ENCODE measurements at regions not wholly inside any gene's neighbourhood (a gene's known extent, or its start where the extent isn't known, plus 50 kb on each side); places are given as distances from the start of the nearest gene placed in this dataset.

DNA sequence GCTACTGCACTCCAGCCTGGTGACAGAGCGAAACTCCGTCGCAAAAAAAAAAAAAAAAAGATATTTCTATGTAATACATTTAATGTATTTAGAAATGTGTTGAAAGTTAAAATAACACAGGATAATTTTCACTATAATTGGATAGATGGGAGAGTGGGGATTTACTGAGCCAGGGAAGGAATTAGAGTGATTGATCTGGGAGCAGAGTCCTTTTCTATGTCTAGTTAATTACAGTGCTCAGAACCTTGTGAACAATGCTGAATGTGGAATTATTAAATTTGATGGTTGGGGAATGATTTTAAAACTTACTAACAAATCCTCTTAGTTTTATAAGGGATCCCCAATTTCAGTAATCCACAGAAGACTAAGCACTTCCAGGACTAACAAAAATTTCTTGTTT is 239.7 kb downstream of the CSNK1G3 start:
- Mint-ChIP-seq H3K36me3 (ENCODE audit: low read depth) (no peaks in the 10 kb centered on the region), H3K27ac (no peak overlapping the region), H3K4me1 (ENCODE audit: low read depth) (no peaks in the 10 kb centered on the region), H3K27me3 (no peaks in the 10 kb centered on the region), H3K9me3 (no peaks in the 10 kb centered on the region), H3K4me3 (no peak overlapping the region)
- no peak for DNase-seq

DNA sequence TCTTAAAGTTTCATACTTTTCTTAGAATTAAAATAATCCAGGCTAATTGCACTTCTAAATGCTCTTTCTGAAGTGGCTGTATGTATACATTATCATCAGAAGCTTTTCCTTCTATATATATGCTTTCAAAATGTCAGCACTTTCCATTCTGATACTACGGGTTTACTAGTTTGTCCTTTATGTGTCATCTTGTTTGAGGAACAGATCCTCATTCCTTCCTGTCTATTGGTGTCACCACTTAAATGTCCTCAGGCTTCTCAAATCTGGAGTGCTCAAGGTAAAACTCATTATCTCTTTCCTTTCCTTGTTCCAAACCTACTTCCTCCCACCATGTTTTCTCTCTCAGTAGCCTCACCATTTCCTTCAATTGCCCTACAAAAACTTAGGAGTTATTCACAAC is 236.3 kb downstream of the CSNK1G3 start:
- no peak for DNase-seq
- no peak overlapping the region for H3K27ac Mint-ChIP-seq
- H3K4me1 Mint-ChIP-seq (ENCODE audit: low read depth) = no peaks in the 10 kb centered on the region
- no peak overlapping the region for H3K4me3 Mint-ChIP-seq
- H3K9me3 Mint-ChIP-seq = no peaks in the 10 kb centered on the region
- no peaks in the 10 kb centered on the region for H3K27me3 Mint-ChIP-seq
- H3K36me3 Mint-ChIP-seq (ENCODE audit: low read depth) = no peaks in the 10 kb centered on the region

DNA sequence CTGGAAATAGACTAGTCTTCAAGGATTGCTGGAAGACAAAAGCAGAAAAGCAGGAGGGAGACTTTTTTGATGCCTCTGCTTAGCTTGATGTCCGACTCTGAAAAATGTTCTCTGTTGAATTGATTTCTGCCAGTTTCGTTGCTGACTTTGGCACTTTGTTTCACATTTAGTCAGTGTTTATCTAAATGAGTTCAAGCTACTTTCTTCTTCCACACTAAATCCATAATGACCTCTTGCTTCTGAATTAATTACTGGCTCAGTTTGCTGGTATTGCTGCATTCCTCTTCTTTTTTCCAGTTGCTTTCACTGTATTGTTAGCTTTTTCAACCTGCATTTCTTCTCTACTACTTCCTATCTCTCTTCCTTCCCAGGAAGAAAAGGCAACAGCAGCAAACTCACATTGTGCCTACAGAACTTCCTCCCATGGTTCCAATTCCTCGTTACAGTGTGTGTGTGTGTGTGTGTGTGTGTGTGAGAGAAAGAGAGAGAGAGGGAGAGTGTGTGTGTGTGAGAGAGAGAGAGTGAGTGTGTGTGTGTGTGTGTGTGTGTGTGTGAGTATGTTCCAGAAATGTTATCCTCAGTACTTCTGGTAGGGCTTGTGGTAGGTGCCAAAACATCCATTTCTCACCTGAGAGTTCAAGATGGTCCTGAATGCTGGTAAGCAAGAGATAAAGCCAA is 234.8 kb downstream of the CSNK1G3 start:
- H3K9me3 Mint-ChIP-seq = no peaks in the 10 kb centered on the region
- H3K4me1 Mint-ChIP-seq (ENCODE audit: low read depth) = no peaks in the 10 kb centered on the region
- no peak for DNase-seq
- H3K4me3 Mint-ChIP-seq = no peak overlapping the region
- no peaks in the 10 kb centered on the region for H3K27me3 Mint-ChIP-seq
- H3K36me3 Mint-ChIP-seq (ENCODE audit: low read depth) = no peaks in the 10 kb centered on the region
- no peak overlapping the region for H3K27ac Mint-ChIP-seq

DNA sequence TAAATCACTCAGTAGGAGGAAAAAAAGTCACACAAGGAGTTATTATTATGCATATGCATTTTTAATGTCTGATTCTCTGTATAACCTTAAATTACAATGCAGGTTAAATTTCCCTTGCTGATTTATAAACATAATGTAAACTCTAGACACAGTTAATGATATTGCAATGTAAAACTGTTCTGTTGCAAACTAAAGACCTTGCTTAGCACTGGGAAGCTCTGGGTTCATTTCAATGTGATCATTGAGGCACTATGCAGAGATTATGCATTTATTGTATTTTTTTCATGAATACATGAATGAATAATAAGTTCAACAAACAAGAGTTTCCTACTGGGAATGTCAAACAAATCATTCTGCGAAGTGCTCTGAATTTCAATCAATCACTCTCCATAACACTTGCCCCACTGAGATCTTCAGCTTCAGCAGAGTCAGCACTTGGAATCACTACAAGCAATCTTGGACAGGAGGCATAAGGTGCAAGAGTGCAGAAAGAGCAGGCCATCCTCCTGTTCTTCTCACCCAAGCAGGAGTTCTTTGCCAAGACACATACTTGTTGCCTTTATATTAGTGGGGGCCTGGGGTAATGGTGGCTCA is 232.1 kb downstream of the CSNK1G3 start:
- Mint-ChIP-seq H3K27me3 (no peaks in the 10 kb centered on the region), H3K9me3 (no peaks in the 10 kb centered on the region), H3K4me1 (ENCODE audit: low read depth) (no peaks in the 10 kb centered on the region), H3K4me3 (no peak overlapping the region), H3K27ac (no peak overlapping the region), H3K36me3 (ENCODE audit: low read depth) (no peaks in the 10 kb centered on the region)
- DNase-seq = no peak

DNA sequence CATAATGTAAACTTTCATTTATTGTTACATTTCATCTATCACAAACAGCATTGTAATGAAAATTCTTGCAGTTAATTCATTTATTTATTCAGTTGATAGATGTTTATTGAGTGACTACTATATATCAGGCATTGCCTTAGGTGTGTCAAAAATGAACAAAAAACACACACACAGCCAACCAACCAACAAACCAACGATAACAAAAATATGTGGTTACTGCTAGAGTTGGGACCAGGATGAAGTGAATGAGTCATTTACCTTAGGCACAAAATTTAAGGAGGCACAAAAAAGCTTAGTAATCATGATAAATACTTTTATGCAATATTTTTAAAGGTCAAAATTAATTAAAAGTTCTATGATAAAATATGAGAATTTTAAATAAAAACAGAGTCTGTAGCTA is 223.4 kb downstream of the CSNK1G3 start:
- H3K4me1 Mint-ChIP-seq (ENCODE audit: low read depth) = no peaks in the 10 kb centered on the region
- H3K27me3 Mint-ChIP-seq = no peaks in the 10 kb centered on the region
- no peak for DNase-seq
- H3K36me3 Mint-ChIP-seq (ENCODE audit: low read depth) = no peaks in the 10 kb centered on the region
- H3K9me3 Mint-ChIP-seq = peaks cover 22% of the 10 kb centered on the region
- no peak overlapping the region for H3K4me3 Mint-ChIP-seq
- H3K27ac Mint-ChIP-seq = no peak overlapping the region

DNA sequence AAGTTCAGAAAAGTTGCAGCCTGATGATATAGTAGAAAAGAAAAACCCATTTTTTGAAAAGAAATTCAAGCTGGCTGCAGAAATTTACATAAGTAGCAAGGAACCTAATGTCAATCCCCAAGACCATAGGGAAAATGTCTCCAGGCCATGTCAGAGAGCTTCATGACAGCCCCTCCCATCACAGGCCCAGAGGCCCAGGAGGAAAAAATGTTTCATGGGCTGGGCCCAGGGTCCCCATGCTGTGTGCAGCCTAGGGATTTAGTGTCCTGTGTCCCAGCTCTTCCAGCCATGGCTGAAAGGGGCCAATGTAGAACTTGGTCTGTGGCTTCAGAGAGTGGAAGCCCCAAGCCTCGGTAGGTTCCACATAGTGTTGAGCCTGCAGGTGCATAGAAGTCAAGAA is 220.3 kb downstream of the CSNK1G3 start:
- peaks cover 31% of the 10 kb centered on the region for H3K9me3 Mint-ChIP-seq
- no peak for DNase-seq
- no peak overlapping the region for H3K4me3 Mint-ChIP-seq
- no peak overlapping the region for H3K27ac Mint-ChIP-seq
- no peaks in the 10 kb centered on the region for H3K27me3 Mint-ChIP-seq
- no peaks in the 10 kb centered on the region for H3K36me3 Mint-ChIP-seq (ENCODE audit: low read depth)
- no peaks in the 10 kb centered on the region for H3K4me1 Mint-ChIP-seq (ENCODE audit: low read depth)

DNA sequence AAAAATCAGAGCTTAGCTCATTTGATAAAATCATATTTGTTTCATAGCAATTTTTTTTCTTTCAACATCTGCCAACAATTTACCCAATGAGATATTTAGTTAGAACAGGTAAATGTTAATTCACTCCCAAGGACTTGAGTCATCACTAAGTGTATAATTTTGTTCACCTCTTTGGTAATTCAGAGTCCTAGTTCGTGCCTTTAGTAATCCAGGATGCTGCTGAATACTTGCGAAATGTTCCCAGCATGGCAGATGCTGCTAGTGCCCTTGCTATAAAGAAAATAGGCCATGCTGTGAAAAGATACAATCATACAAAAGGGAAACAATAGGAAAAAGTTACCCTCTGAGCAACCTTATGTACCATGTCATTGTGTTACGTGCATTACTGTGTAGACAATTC is 210.5 kb downstream of the CSNK1G3 start:
- H3K4me3 Mint-ChIP-seq = no peak overlapping the region
- H3K27ac Mint-ChIP-seq = no peak overlapping the region
- no peak for DNase-seq
- no peaks in the 10 kb centered on the region for H3K36me3 Mint-ChIP-seq (ENCODE audit: low read depth)
- no peaks in the 10 kb centered on the region for H3K9me3 Mint-ChIP-seq
- H3K4me1 Mint-ChIP-seq (ENCODE audit: low read depth) = no peaks in the 10 kb centered on the region
- no peaks in the 10 kb centered on the region for H3K27me3 Mint-ChIP-seq

DNA sequence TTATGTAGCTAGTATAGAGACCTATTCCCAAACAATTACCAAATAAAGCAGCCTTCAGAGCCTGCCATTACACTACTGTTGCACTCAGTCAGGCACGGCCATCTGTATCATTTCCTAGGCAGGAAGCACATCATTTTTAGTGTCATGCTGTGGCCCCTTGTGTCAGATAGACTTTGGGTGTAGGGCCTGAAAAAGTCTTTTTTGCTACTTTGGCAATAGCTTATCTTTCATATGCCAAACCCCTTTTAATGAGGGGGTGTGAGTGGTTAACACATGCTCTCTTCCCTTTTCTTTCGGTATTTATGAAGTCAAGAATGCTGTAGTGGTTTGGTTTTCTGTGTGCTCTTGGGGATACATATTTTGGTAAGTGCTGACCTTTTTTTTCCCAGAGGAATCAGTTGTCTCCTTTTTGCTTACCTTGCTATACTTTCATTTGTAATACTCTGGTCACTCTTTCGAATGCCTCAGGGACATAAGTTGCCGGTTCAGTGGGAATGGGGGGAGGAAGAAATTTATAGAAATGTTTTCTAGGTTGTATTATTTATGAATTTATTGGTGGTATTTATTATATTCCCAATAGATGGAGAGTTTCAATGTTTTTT is 209.8 kb downstream of the CSNK1G3 start:
- H3K9me3 Mint-ChIP-seq = no peaks in the 10 kb centered on the region
- H3K36me3 Mint-ChIP-seq (ENCODE audit: low read depth) = no peaks in the 10 kb centered on the region
- H3K27me3 Mint-ChIP-seq = no peaks in the 10 kb centered on the region
- no peak overlapping the region for H3K27ac Mint-ChIP-seq
- no peak overlapping the region for H3K4me3 Mint-ChIP-seq
- DNase-seq = no peak
- no peaks in the 10 kb centered on the region for H3K4me1 Mint-ChIP-seq (ENCODE audit: low read depth)

DNA sequence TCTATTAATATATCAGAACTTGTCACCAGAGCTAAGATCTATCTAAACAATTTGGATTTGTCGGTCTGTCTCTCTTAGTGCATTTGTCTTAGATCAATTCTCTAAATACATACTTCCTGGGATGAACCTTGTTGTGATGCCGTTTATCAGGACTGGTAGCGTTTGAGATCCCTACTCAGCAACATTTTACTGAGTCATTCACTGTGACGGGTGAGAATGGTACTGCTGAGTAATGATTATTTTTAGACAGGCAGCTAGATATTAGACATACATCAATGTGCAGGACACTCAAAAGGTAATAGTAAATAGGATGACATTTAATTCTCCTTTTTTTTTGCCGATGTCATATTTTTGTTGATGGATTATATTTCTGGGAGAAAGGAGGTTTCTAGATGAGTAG is 209.0 kb downstream of the CSNK1G3 start:
- H3K9me3 Mint-ChIP-seq = no peaks in the 10 kb centered on the region
- no peak overlapping the region for H3K27ac Mint-ChIP-seq
- no peaks in the 10 kb centered on the region for H3K27me3 Mint-ChIP-seq
- DNase-seq = no peak
- no peaks in the 10 kb centered on the region for H3K4me1 Mint-ChIP-seq (ENCODE audit: low read depth)
- H3K4me3 Mint-ChIP-seq = no peak overlapping the region
- H3K36me3 Mint-ChIP-seq (ENCODE audit: low read depth) = no peaks in the 10 kb centered on the region

DNA sequence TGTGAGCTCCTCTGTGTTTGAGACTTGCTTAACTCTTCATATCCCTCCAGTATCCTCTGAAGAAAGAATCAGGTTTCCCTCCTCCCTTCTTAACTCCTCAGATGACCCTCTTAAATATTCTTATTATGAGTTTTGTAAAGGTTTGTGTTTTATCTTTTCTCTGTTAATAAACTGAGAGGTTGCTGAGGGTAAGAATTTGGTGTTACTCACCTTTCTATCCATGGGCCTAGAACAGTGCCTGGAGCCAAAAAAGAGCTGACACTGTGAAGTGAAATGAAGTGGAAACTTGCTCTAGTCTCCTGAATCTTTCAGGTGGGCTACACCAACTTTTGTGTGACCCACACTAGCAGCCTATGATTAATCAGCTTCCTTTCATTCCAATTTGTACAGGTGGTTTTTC is 208.4 kb downstream of the CSNK1G3 start:
- DNase-seq = no peak
- Mint-ChIP-seq H3K4me1 (ENCODE audit: low read depth) (no peaks in the 10 kb centered on the region), H3K27ac (no peak overlapping the region), H3K4me3 (no peak overlapping the region), H3K9me3 (no peaks in the 10 kb centered on the region), H3K36me3 (ENCODE audit: low read depth) (no peaks in the 10 kb centered on the region), H3K27me3 (no peaks in the 10 kb centered on the region)

DNA sequence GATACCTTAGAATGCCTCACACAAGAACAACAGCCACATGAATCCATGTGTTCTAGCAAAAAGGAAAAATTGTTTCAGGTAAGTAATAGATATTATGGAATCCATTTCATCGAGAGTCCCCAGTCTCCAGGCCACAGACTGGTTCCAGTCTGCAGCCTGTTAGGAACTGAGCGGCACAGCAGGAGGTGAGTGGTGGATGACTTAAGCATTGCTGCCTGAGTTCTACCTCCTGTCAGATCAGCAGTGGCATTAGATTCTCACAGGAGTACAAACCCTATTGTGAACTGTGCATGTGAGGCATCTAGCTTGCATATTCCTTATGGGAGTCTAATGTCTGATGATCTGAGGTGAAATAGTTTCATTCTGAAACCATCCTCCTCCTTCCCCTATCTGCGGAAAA is 207.0 kb downstream of the CSNK1G3 start:
- no peak for DNase-seq
- Mint-ChIP-seq H3K27ac (no peak overlapping the region), H3K27me3 (no peaks in the 10 kb centered on the region), H3K9me3 (no peaks in the 10 kb centered on the region), H3K4me1 (ENCODE audit: low read depth) (no peaks in the 10 kb centered on the region), H3K36me3 (ENCODE audit: low read depth) (no peaks in the 10 kb centered on the region), H3K4me3 (no peak overlapping the region)

DNA sequence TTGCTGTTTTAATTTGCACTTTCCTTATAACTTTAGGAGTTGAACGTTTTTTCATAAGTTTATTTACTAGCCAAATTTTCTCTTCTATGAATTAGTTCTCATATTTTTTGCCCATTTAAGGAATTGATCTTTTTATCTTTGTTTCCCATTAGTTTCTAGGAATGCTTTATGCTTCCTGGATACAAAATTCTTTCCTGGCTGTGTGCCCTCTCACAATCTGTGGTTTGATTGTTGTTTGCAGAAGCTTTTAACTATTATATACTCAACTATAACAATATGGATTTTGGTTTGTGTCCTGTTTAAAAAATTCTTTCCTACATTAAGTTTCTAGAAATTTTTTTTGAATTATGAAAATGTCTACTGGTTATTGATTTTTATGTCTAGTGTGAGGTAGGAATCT is 206.3 kb downstream of the CSNK1G3 start:
- H3K27ac Mint-ChIP-seq = no peak overlapping the region
- peaks cover 4% of the 10 kb centered on the region for H3K9me3 Mint-ChIP-seq
- no peaks in the 10 kb centered on the region for H3K4me1 Mint-ChIP-seq (ENCODE audit: low read depth)
- H3K36me3 Mint-ChIP-seq (ENCODE audit: low read depth) = no peaks in the 10 kb centered on the region
- no peaks in the 10 kb centered on the region for H3K27me3 Mint-ChIP-seq
- DNase-seq = no peak
- H3K4me3 Mint-ChIP-seq = no peak overlapping the region

DNA sequence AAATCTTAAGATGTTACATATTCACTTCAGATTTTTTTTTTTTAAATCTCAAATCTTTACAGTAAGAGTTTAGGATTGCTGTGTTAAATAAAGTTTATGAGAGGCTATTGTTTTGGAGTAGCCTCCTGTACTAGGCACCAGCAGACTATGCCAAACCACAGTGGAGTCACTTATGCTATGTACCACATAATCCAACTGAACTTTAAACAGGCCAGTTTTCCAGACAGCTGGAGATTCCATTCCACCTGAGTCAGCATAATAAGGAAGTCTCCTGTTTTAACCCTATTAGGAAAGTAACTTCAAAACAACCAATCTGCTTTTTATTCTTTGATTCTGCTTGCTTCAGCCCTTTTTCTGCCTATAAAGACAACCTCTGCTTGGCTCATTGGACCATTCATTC is 205.2 kb downstream of the CSNK1G3 start:
- H3K4me3 Mint-ChIP-seq = no peak overlapping the region
- H3K36me3 Mint-ChIP-seq (ENCODE audit: low read depth) = no peaks in the 10 kb centered on the region
- peaks cover 5% of the 10 kb centered on the region for H3K9me3 Mint-ChIP-seq
- DNase-seq = no peak
- no peak overlapping the region for H3K27ac Mint-ChIP-seq
- H3K4me1 Mint-ChIP-seq (ENCODE audit: low read depth) = no peaks in the 10 kb centered on the region
- H3K27me3 Mint-ChIP-seq = no peaks in the 10 kb centered on the region

DNA sequence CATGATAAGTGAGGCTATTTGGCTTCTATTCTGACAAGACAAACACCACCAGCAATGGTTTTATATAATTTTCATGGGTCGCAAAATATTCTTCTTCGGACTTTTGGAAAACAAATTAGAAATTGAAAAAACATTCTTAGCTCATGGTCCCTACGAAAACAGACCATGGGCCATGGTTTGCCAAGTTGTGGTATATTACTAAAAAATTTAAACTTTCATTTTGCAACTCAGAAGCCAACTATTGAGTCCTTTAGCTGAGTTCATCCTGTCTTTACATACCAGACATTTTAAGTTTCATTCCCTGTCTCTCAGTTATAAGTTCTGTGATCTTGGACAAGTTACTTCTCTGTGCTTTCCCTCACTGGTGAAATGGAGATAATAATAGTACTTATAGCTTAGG is 198.1 kb downstream of the CSNK1G3 start:
- no peaks in the 10 kb centered on the region for H3K27me3 Mint-ChIP-seq

DNA sequence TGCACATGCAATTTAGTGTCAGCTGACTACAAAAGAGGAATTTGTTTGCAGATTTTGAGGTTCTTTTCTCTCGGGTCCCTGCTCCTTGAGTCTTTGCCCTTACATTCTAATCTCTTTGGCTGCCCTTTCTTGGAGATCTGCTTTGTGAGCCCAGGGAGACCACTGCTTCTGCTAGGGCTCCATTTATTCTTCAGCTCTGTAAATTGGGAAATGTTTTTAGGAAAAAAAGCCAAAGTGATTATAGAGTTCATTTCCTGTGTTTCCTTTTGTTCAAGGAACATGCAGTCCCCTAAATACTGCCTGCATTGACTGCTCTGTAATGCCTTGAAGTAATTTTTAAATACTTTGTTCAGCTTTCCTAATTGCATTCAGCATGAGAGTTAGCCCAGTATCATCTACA is 197.4 kb downstream of the CSNK1G3 start:
- Mint-ChIP-seq H3K36me3 (ENCODE audit: low read depth) (no peaks in the 10 kb centered on the region), H3K4me1 (ENCODE audit: low read depth) (no peaks in the 10 kb centered on the region), H3K27me3 (no peaks in the 10 kb centered on the region), H3K9me3 (peaks cover 10% of the 10 kb centered on the region), H3K27ac (no peak overlapping the region), H3K4me3 (no peak overlapping the region)
- DNase-seq = no peak

More for the DNA sequence above, 198.1 kb downstream of the CSNK1G3 start:
- peaks cover 10% of the 10 kb centered on the region for H3K9me3 Mint-ChIP-seq
- DNase-seq = no peak
- no peaks in the 10 kb centered on the region for H3K4me1 Mint-ChIP-seq (ENCODE audit: low read depth)
- no peak overlapping the region for H3K4me3 Mint-ChIP-seq
- H3K27ac Mint-ChIP-seq = no peak overlapping the region
- no peaks in the 10 kb centered on the region for H3K36me3 Mint-ChIP-seq (ENCODE audit: low read depth)
